CD4-positive, alpha-beta T cell (primary cell): ENCODE measurements at regions not wholly inside any gene's neighbourhood (a gene's known extent, or its start where the extent isn't known, plus 50 kb on each side); places are given as distances from the start of the nearest gene placed in this dataset.

ENCODE experiments used
- ATAC-seq: fragments of 200-7000 bp; cut with Tn5 transposase; one replicate; pipeline ENCODE4 v1.10.0; 2022; ENCODE audit warnings: mild to moderate bottlenecking; ENCODE audit not compliant: poor library complexity
- CTCF ChIA-PET: fragments of 350-600 bp; sonication (Branson Sonifier 250); formaldehyde crosslinking; loops from one replicate; lab custom pipeline; 2021; ENCODE audit warnings: antibody characterized with exemption, inconsistent platforms; lab: Charles Lee
- POLR2A ChIA-PET: fragments of 350-600 bp; sonication (Branson Sonifier 250); formaldehyde crosslinking; loops from one replicate; lab custom pipeline; 2021; ENCODE audit warnings: antibody characterized with exemption, inconsistent platforms; lab: Charles Lee
- DNase-seq, 14 experiments: peaks; one replicate each; pipeline ENCODE4 v3.0.0-alpha.2; 2013 to 2020; ENCODE audit warnings: mixed read lengths in 2 of 14
- H3K27ac ChIP-seq, 2 donors: one replicate each; pipeline versions ENCODE4 v1.5.1 to v1.7.0; 2013; ENCODE audit warnings: low read length in 2 of 2, low read depth in 1 of 2, mild to moderate bottlenecking in 1 of 2
- H3K27me3 ChIP-seq, 2 experiments: 1 replicate in 1 of 2; 2 replicates in 1 of 2; pipeline versions ENCODE4 v1.6.1 to v1.7.0; 2013; ENCODE audit warnings: low read length in 2 of 2, control low read depth in 1 of 2, mild to moderate bottlenecking in 1 of 2, moderate library complexity in 1 of 2; ENCODE audit not compliant: insufficient read depth in 2 of 2, control insufficient read depth in 1 of 2
- H3K36me3 ChIP-seq: one replicate; pipeline ENCODE4 v1.6.1; 2013; ENCODE audit warnings: low read length, control low read depth; ENCODE audit not compliant: insufficient read depth
- H3K4me1 ChIP-seq: one replicate; pipeline ENCODE4 v1.6.1; 2013; ENCODE audit warnings: low read length, control low read depth; ENCODE audit not compliant: insufficient read depth
- H3K4me3 ChIP-seq: one replicate; pipeline ENCODE4 v1.5.1; 2013; ENCODE audit warnings: mild to moderate bottlenecking, low read length, moderate library complexity
- H3K9me3 ChIP-seq, 2 experiments: 1 replicate in 1 of 2; 2 replicates in 1 of 2; pipeline versions ENCODE4 v1.6.1 to v1.7.0; 2013; ENCODE audit warnings: low read length in 2 of 2, mild to moderate bottlenecking in 2 of 2, control low read depth in 1 of 2, moderate library complexity in 1 of 2; ENCODE audit not compliant: control insufficient read depth in 1 of 2, insufficient read depth in 1 of 2
- H3K27ac Mint-ChIP-seq: one replicate; pipeline ENCODE4 v1.8.0; 2020; ENCODE audit warnings: mixed read lengths
- H3K27me3 Mint-ChIP-seq: one replicate; pipeline ENCODE4 v1.8.0; 2021; ENCODE audit warnings: mixed read lengths
- H3K36me3 Mint-ChIP-seq: one replicate; pipeline ENCODE4 v1.8.0; 2021; ENCODE audit warnings: low read depth, mixed read lengths
- H3K4me1 Mint-ChIP-seq: one replicate; pipeline ENCODE4 v1.8.0; 2021; ENCODE audit warnings: low read depth, mixed read lengths
- H3K4me3 Mint-ChIP-seq: one replicate; pipeline ENCODE4 v1.8.0; 2020; ENCODE audit warnings: mild to moderate bottlenecking, mixed read lengths
- H3K9me3 Mint-ChIP-seq: one replicate; pipeline ENCODE4 v1.8.0; 2020; ENCODE audit warnings: mixed read lengths
- intact Hi-C, 2 experiments: fragments of 100-400 bp; cut with DNase I in 1 of 2; cut with micrococcal nuclease in 1 of 2; formaldehyde crosslinking; loops; one replicate each; pipeline versions ENCODE4 v1.15.1 to v1.9.0; 2023 to 2025; cut with DNase I, micrococcal nuclease
- TF ChIP-seq, protein P1 (sequence below): fragments of 200-600 bp; IDR thresholded peaks from one replicate; pipeline ENCODE4 v1.8.0; 2022; ENCODE audit warnings: antibody characterized with exemption, mild to moderate bottlenecking

DNA sequence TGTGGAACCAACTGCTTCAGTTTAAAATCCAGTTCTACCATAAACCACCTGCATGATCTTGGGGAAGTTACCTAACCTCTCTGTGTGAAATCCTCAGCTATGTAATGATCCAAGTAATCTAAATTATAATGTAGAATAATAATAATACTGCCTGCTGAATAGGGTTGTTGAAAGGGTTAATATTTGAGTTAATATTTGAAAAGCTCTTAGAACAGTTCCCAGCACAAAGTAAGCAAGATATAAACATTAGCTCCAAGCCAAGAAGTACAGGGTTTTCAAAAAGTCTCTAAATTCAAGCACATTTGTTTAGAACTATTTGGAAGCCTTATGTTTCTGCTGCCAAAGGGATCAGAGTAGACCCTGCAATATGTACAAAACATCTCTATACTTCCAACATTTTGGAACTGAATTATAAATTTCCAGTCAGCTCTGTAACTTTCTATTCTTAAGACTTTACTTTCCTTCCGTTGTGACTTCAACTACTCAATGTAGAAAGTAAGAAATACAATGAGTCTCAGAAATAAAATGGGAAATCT, 76.7 kb upstream of the FAM9C start:
- no peaks in the 10 kb centered on the region for H3K27me3 ChIP-seq
- DNase-seq (no peak), ATAC-seq (no peak)
- no peaks in the 10 kb centered on the region for H3K9me3 Mint-ChIP-seq
- H3K36me3 Mint-ChIP-seq = no peaks in the 10 kb centered on the region
- no peak overlapping the region for H3K27ac Mint-ChIP-seq
- H3K4me1 Mint-ChIP-seq = peaks cover 36% of the 10 kb centered on the region
- no peaks in the 10 kb centered on the region for H3K36me3 ChIP-seq
- H3K4me3 ChIP-seq = no peak overlapping the region
- ChIA-PET CTCF (interaction anchor here (1.3 kb wide), 1 partner anchor 174 kb away, joined by 6 read pairs; no protein-coding TSS in a partner anchor), POLR2A (no interaction called here)
- no peaks in the 10 kb centered on the region for H3K27me3 Mint-ChIP-seq
- TF ChIP-seq, protein P1, sequence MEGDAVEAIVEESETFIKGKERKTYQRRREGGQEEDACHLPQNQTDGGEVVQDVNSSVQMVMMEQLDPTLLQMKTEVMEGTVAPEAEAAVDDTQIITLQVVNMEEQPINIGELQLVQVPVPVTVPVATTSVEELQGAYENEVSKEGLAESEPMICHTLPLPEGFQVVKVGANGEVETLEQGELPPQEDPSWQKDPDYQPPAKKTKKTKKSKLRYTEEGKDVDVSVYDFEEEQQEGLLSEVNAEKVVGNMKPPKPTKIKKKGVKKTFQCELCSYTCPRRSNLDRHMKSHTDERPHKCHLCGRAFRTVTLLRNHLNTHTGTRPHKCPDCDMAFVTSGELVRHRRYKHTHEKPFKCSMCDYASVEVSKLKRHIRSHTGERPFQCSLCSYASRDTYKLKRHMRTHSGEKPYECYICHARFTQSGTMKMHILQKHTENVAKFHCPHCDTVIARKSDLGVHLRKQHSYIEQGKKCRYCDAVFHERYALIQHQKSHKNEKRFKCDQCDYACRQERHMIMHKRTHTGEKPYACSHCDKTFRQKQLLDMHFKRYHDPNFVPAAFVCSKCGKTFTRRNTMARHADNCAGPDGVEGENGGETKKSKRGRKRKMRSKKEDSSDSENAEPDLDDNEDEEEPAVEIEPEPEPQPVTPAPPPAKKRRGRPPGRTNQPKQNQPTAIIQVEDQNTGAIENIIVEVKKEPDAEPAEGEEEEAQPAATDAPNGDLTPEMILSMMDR = no peak
- H3K4me3 Mint-ChIP-seq = no peak overlapping the region
- H3K9me3 ChIP-seq = no peaks in the 10 kb centered on the region
- H3K27ac ChIP-seq = no peak overlapping the region
- peaks cover 23% of the 10 kb centered on the region for H3K4me1 ChIP-seq
- intact Hi-C loops = no loop called here

DNA sequence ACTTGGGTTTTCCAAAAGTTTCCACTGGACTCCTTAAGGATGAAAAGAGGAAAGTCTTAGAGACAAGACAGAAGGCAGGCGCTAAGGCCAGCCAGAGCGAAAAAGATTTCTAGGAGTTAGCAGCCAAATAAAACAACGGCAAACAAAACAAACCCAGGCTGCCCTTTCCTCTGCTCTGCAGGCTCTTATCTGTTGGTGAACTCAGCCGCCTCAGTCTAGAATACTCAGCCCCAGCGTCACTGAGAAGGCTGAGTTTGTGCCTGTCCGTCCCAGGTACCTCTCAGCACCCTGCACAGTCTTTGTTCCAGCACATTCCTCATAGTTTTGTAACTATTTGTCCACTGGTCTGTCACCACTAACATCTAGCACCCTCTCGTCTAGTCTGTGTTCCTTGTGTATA, 75.6 kb upstream of the FAM9C start:
- H3K4me3 ChIP-seq = no peak overlapping the region
- TF ChIP-seq, protein P1 = no peak
- no peak overlapping the region for H3K27ac Mint-ChIP-seq
- H3K27ac ChIP-seq = no peak overlapping the region
- DNase-seq (no peak), ATAC-seq (no peak)
- CTCF ChIA-PET = interaction anchor here (1.1 to 1.3 kb wide), 2 partner anchors 11 to 173 kb away, joined by 3 to 6 read pairs; no protein-coding TSS in a partner anchor
- peaks cover 20% of the 10 kb centered on the region for H3K4me1 ChIP-seq
- H3K36me3 Mint-ChIP-seq = no peaks in the 10 kb centered on the region
- H3K36me3 ChIP-seq = no peaks in the 10 kb centered on the region
- POLR2A ChIA-PET = no interaction called here
- H3K9me3 Mint-ChIP-seq = no peaks in the 10 kb centered on the region
- H3K27me3 Mint-ChIP-seq = no peaks in the 10 kb centered on the region
- H3K9me3 ChIP-seq = no peaks in the 10 kb centered on the region
- no peaks in the 10 kb centered on the region for H3K27me3 ChIP-seq
- intact Hi-C loops = no loop called here
- peaks cover 30% of the 10 kb centered on the region for H3K4me1 Mint-ChIP-seq
- H3K4me3 Mint-ChIP-seq = no peak overlapping the region

DNA sequence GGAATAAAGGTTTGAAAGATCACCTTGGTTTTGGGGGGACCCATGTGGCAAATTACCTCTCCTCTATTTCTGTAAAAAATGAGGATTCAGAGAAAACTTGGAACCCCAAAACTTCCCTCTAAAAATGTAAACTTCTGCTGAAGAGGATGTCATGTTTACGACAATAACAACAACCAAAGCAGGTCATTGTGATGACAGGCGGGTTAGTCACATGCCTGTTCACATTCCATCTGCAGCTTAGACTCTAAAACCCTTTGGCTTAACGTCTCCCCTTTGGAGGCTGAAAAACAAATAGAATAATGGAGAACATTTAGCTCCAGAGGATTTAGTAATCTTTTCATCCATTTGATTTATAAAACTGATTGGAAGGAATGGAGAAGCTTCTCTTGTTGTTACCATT, 75.0 kb upstream of the FAM9C start:
- H3K9me3 Mint-ChIP-seq = no peaks in the 10 kb centered on the region
- H3K4me3 ChIP-seq = no peak overlapping the region
- DNase-seq = no peak
- no peaks in the 10 kb centered on the region for H3K27me3 Mint-ChIP-seq
- no peak overlapping the region for H3K27ac ChIP-seq
- CTCF ChIA-PET = interaction anchor here (1.1 kb wide), 1 partner anchor 12 kb away, joined by 3 read pairs; no protein-coding TSS in a partner anchor
- no peaks in the 10 kb centered on the region for H3K27me3 ChIP-seq
- no peak for ATAC-seq
- H3K9me3 ChIP-seq = no peaks in the 10 kb centered on the region
- POLR2A ChIA-PET = no interaction called here
- peaks cover 16% of the 10 kb centered on the region for H3K4me1 ChIP-seq
- no peak overlapping the region for H3K4me3 Mint-ChIP-seq
- H3K36me3 Mint-ChIP-seq = no peaks in the 10 kb centered on the region
- TF ChIP-seq, protein P1 = no peak
- H3K36me3 ChIP-seq = no peaks in the 10 kb centered on the region
- intact Hi-C loops = no loop called here
- peaks cover 24% of the 10 kb centered on the region for H3K4me1 Mint-ChIP-seq
- H3K27ac Mint-ChIP-seq = no peak overlapping the region
